ENCODE measurements at regions not wholly inside any gene's neighbourhood (a gene's known extent, or its start where the extent isn't known, plus 50 kb on each side); places are given as distances from the start of the nearest gene placed in this dataset.

DNA sequence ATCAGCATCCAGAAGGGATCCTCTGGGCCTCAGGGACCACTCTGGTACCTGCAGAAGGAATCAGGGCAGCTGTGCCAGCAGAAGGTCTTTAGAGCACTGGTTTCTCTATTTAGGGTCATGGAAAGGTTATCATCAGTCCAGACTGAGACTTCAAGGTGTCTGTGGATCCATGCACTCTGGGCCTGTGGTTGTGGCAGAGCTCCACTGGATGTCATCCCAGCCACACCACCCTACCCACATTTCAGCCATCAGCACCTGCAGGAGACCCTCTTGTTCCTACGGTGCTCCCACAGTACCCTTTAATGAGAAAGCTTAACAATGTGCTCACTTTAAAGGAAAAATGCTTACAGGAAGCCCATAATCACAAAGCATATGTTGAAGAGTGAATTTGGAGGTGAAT lies 603.4 kb upstream of the CCDC54 start:
- TF ChIP-seq CTCF (IDR thresholded peaks at IDR 0.05; ENCODE audit: low read length), result no peak
- no peak for TF ChIP-seq EZH2 (IDR thresholded peaks at IDR 0.05; ENCODE audit: borderline replicate concordance, low read length)

Measured in OCI-LY1 (cell line).